ENCODE measurements at regions not wholly inside any gene's neighbourhood (a gene's known extent, or its start where the extent isn't known, plus 50 kb on each side); places are given as distances from the start of the nearest gene placed in this dataset.
"Not testable (repeated sequence)": the region's sequence is repeated elsewhere in the genome, so short reads cannot be mapped to it uniquely, and the experiment has no call there.

GRCh38 chr5:13578311-13579039 is 366.0 kb downstream of the DNAH5 start:
- not testable (repeated sequence) for H3K4me3 ChIP-seq (ENCODE audit: low read depth in 1 of 2, low read length in 2 of 2); H3K27me3 ChIP-seq (ENCODE audit: insufficient read depth, low read length, poor library complexity); H2AFZ ChIP-seq (ENCODE audit: low read depth, low read length); H3K79me2 ChIP-seq (ENCODE audit: insufficient read depth, low read length); H3K9me3 ChIP-seq (ENCODE audit: insufficient read depth, low read length, severe bottlenecking); ATAC-seq (ENCODE audit: insufficient read depth, low read depth); H3K4me1 ChIP-seq (ENCODE audit: insufficient read depth, low read length); H3K27ac ChIP-seq (ENCODE audit: low read length); H3K9ac ChIP-seq (ENCODE audit: low read depth, low read length); H3K4me2 ChIP-seq (ENCODE audit: insufficient read depth, low read length); H4K20me1 ChIP-seq (ENCODE audit: insufficient read depth, low read length); DNase-seq; H3K36me3 ChIP-seq (ENCODE audit: insufficient read depth, low read length)

- no peaks in the 10 kb centered on the region for H3K79me2 ChIP-seq (ENCODE audit: insufficient read depth, low read length)
- no peaks in the 10 kb centered on the region for H3K9me3 ChIP-seq (ENCODE audit: insufficient read depth, low read length, severe bottlenecking)
- no peak overlapping the region for H3K27ac ChIP-seq (ENCODE audit: low read length)
- no peak overlapping the region for H3K4me3 ChIP-seq (ENCODE audit: low read depth in 1 of 2, low read length in 2 of 2)
- no peak overlapping the region for H3K4me2 ChIP-seq (ENCODE audit: insufficient read depth, low read length)
- DNase-seq, result no peak
- no peak for TF ChIP-seq CTCF (IDR thresholded peaks at IDR 0.05; ENCODE audit: borderline replicate concordance, extremely low read depth, low read length, poor library complexity, severe bottlenecking)
- no peak for TF ChIP-seq EZH2 (IDR thresholded peaks at IDR 0.05; ENCODE audit: borderline replicate concordance, low read depth, low read length, severe bottlenecking)
- no peak overlapping the region for H2AFZ ChIP-seq (ENCODE audit: low read depth, low read length)
- H3K9ac ChIP-seq (ENCODE audit: low read depth, low read length), result no peak overlapping the region
- no peak for ATAC-seq (ENCODE audit: insufficient read depth, low read depth)
- H3K27me3 ChIP-seq (ENCODE audit: insufficient read depth, low read length, poor library complexity), result no peaks in the 10 kb centered on the region
- H4K20me1 ChIP-seq (ENCODE audit: insufficient read depth, low read length), result no peaks in the 10 kb centered on the region
- H3K36me3 ChIP-seq (ENCODE audit: insufficient read depth, low read length), result no peaks in the 10 kb centered on the region
- H3K4me1 ChIP-seq (ENCODE audit: insufficient read depth, low read length), result no peaks in the 10 kb centered on the region
Observed at GRCh38 chr5:13574574-13574973, 369.9 kb downstream of the DNAH5 start.

- DNase-seq (no peak), ATAC-seq (ENCODE audit: insufficient read depth, low read depth) (no peak)
- TF ChIP-seq CTCF (IDR thresholded peaks at IDR 0.05; ENCODE audit: borderline replicate concordance, extremely low read depth, low read length, poor library complexity, severe bottlenecking) (no peak), EZH2 (IDR thresholded peaks at IDR 0.05; ENCODE audit: borderline replicate concordance, low read depth, low read length, severe bottlenecking) (no peak)
- Histone ChIP-seq H4K20me1 (ENCODE audit: insufficient read depth, low read length) (no peaks in the 10 kb centered on the region), H3K36me3 (ENCODE audit: insufficient read depth, low read length) (no peaks in the 10 kb centered on the region), H3K27ac (ENCODE audit: low read length) (no peak overlapping the region), H3K9ac (ENCODE audit: low read depth, low read length) (no peak overlapping the region), H2AFZ (ENCODE audit: low read depth, low read length) (no peak overlapping the region), H3K4me3 (ENCODE audit: low read depth in 1 of 2, low read length in 2 of 2) (no peak overlapping the region), H3K4me1 (ENCODE audit: insufficient read depth, low read length) (no peaks in the 10 kb centered on the region), H3K9me3 (ENCODE audit: insufficient read depth, low read length, severe bottlenecking) (no peaks in the 10 kb centered on the region), H3K79me2 (ENCODE audit: insufficient read depth, low read length) (no peaks in the 10 kb centered on the region), H3K27me3 (ENCODE audit: insufficient read depth, low read length, poor library complexity) (no peaks in the 10 kb centered on the region), H3K4me2 (ENCODE audit: insufficient read depth, low read length) (no peak overlapping the region)
Observed at GRCh38 chr5:13572163-13572562, 372.3 kb downstream of the DNAH5 start.

GRCh38 chr5:13569090-13569715 is 375.3 kb downstream of the DNAH5 start:
- H3K4me3 ChIP-seq (ENCODE audit: low read depth in 1 of 2, low read length in 2 of 2), result no peak overlapping the region
- no peaks in the 10 kb centered on the region for H3K79me2 ChIP-seq (ENCODE audit: insufficient read depth, low read length)
- H3K9me3 ChIP-seq (ENCODE audit: insufficient read depth, low read length, severe bottlenecking), result no peaks in the 10 kb centered on the region
- H3K4me2 ChIP-seq (ENCODE audit: insufficient read depth, low read length), result no peak overlapping the region
- H4K20me1 ChIP-seq (ENCODE audit: insufficient read depth, low read length), result no peaks in the 10 kb centered on the region
- no peak for DNase-seq
- H3K4me1 ChIP-seq (ENCODE audit: insufficient read depth, low read length), result no peaks in the 10 kb centered on the region
- TF ChIP-seq EZH2 (IDR thresholded peaks at IDR 0.05; ENCODE audit: borderline replicate concordance, low read depth, low read length, severe bottlenecking) (no peak), CTCF (IDR thresholded peaks at IDR 0.05; ENCODE audit: borderline replicate concordance, extremely low read depth, low read length, poor library complexity, severe bottlenecking) (no peak)
- no peaks in the 10 kb centered on the region for H3K27me3 ChIP-seq (ENCODE audit: insufficient read depth, low read length, poor library complexity)
- no peak for ATAC-seq (ENCODE audit: insufficient read depth, low read depth)
- no peak overlapping the region for H3K27ac ChIP-seq (ENCODE audit: low read length)
- H3K36me3 ChIP-seq (ENCODE audit: insufficient read depth, low read length), result no peaks in the 10 kb centered on the region
- no peak overlapping the region for H3K9ac ChIP-seq (ENCODE audit: low read depth, low read length)
- H2AFZ ChIP-seq (ENCODE audit: low read depth, low read length), result no peak overlapping the region
